HCT116 (cell line): ENCODE measurements at regions not wholly inside any gene's neighbourhood (a gene's known extent, or its start where the extent isn't known, plus 50 kb on each side); places are given as distances from the start of the nearest gene placed in this dataset.

Experiments used
- CTCF ChIP-seq, 3 experiments: fragments of 200-600 bp in 1 of 3; sonication (generic) in 1 of 3; IDR thresholded peaks in 2 of 3; conservative IDR thresholded peaks in 1 of 3; 2 replicates each; pipeline ENCODE4 v1.5.1; 2012 to 2017; ENCODE audit warnings: low read depth in 2 of 3, low read length in 2 of 3, antibody characterized with exemption in 1 of 3, borderline replicate concordance in 1 of 3, control low read depth in 1 of 3, mild to moderate bottlenecking in 1 of 3, mixed read lengths in 1 of 3, mixed run types in 1 of 3, moderate library complexity in 1 of 3; ENCODE audit not compliant: insufficient read depth in 1 of 3
- EGR1 ChIP-seq: IDR thresholded peaks from 2 replicates; pipeline ENCODE4 v1.6.1; 2012; ENCODE audit warnings: low read depth
- EZH2 ChIP-seq: fragments of 200-600 bp; sonication (generic); IDR thresholded peaks from 2 replicates; pipeline ENCODE4 v1.6.1; 2017; ENCODE audit warnings: antibody characterized with exemption, mixed run types
- JUND ChIP-seq: IDR thresholded peaks from 2 replicates; pipeline ENCODE4 v1.6.1; 2012
- MAX ChIP-seq: IDR thresholded peaks from 2 replicates; pipeline ENCODE4 v1.6.1; 2012
- POLR2A ChIP-seq: IDR thresholded peaks from 2 replicates; pipeline ENCODE4 v1.7.0; 2011; ENCODE audit warnings: borderline replicate concordance; ENCODE audit not compliant: insufficient read depth, insufficient read length; ENCODE audit errors: extremely low read depth
- RAD21 ChIP-seq: IDR thresholded peaks from 2 replicates; pipeline ENCODE4 v1.6.1; 2012; ENCODE audit warnings: low read depth, mild to moderate bottlenecking
- REST ChIP-seq: IDR thresholded peaks from 2 replicates; pipeline ENCODE4 v1.6.1; 2012; ENCODE audit warnings: low read depth
- SIN3A ChIP-seq: IDR thresholded peaks from 2 replicates; pipeline ENCODE4 v1.6.1; 2012; ENCODE audit warnings: low read depth
- SRF ChIP-seq: IDR thresholded peaks from 2 replicates; pipeline ENCODE4 v1.6.1; 2012; ENCODE audit warnings: low read depth
- YY1 ChIP-seq: IDR thresholded peaks from 2 replicates; pipeline ENCODE4 v1.6.1; 2011; ENCODE audit warnings: low read length, low read depth, moderate library complexity, mild to moderate bottlenecking; ENCODE audit not compliant: insufficient replicate concordance; ENCODE audit errors: extremely low read depth
- ZBTB33 ChIP-seq: IDR thresholded peaks from 2 replicates; pipeline ENCODE4 v1.6.1; 2011; ENCODE audit warnings: mild to moderate bottlenecking, low read length, moderate library complexity; ENCODE audit not compliant: insufficient replicate concordance; ENCODE audit errors: extremely low read depth
- ZNF274 ChIP-seq: fragments of 200-500 bp; sonication (Bioruptor generic); IDR thresholded peaks from 2 replicates; pipeline ENCODE4 v1.6.1; 2014; ENCODE audit warnings: mild to moderate bottlenecking, low read depth, low read length, inconsistent platforms

GRCh38 chr20:60527656-60528055, 569.4 kb downstream of the CDH26 start:
- TF ChIP-seq EZH2 (no peak), CTCF (IDR thresholded peaks at IDR 0.05 in 2 of 3, conservative IDR thresholded peaks at IDR 0.05 in 1 of 3; ENCODE audit: borderline replicate concordance in 1 of 3, insufficient read depth in 1 of 3, low read depth in 2 of 3, low read length in 2 of 3) (no peak), MAX (no peak), JUND (no peak), ZBTB33 (no peak), SRF (no peak), RAD21 (no peak), EGR1 (no peak), YY1 (no peak), SIN3A (no peak), ZNF274 (no peak), POLR2A (no peak), REST (no peak)
